ENCODE measurements at regions not wholly inside any gene's neighbourhood (a gene's known extent, or its start where the extent isn't known, plus 50 kb on each side); places are given as distances from the start of the nearest gene placed in this dataset.

DNA sequence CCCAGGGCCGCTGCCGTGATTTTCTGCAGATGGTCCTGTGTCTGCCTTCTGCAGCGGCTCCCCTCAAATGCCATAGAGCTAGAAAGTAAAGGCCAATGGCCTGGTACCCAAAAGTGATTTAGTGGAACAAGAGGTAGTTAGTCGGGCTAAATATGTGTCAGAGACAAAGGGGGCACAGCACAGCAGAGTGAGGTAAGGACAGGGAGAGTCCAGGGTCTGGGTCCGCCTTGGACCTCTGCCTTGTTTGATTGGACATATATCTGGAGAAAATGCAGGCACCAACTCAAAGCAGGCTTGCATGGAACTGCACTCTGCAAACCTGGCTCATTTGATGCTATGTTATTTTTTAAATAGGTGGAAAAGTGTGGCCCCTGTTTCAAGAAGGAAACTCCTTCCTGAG, 249.6 kb upstream of the B3GAT1 start (continued):
- no peak for TF ChIP-seq NANOG (IDR thresholded peaks at IDR 0.05; ENCODE audit: insufficient read depth, low read depth, low read length, poor library complexity, severe bottlenecking)
- TF ChIP-seq RFX5 (IDR thresholded peaks at IDR 0.05; ENCODE audit: borderline replicate concordance, low read depth, low read length): no peak
- TF ChIP-seq SP2 (IDR thresholded peaks at IDR 0.05; ENCODE audit: low read length): no peak
